ENCODE measurements at regions not wholly inside any gene's neighbourhood (a gene's known extent, or its start where the extent isn't known, plus 50 kb on each side); places are given as distances from the start of the nearest gene placed in this dataset.
"Not testable (repeated sequence)": the region's sequence is repeated elsewhere in the genome, so short reads cannot be mapped to it uniquely, and the experiment has no call there.

DNA sequence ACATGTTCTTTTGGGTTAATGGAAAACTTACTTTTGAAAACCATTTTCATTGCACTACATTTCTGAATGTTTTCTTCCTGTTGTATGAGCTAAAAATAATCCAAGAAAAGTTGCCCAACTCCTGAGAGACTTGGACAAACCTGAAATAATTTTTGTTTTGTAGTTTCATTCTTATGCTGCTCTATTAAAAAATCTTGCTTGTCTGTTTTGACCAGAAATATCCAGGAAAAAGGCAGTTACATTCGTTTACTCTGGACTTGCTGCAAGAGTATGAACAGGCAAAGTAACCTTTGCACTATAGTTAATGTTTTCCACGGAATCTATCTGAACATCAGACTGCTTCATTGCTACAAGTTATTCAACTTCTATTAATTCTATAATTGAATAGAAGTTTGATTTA is 200.1 kb upstream of the DAB2 start:
- no peak for DNase-seq

DNA sequence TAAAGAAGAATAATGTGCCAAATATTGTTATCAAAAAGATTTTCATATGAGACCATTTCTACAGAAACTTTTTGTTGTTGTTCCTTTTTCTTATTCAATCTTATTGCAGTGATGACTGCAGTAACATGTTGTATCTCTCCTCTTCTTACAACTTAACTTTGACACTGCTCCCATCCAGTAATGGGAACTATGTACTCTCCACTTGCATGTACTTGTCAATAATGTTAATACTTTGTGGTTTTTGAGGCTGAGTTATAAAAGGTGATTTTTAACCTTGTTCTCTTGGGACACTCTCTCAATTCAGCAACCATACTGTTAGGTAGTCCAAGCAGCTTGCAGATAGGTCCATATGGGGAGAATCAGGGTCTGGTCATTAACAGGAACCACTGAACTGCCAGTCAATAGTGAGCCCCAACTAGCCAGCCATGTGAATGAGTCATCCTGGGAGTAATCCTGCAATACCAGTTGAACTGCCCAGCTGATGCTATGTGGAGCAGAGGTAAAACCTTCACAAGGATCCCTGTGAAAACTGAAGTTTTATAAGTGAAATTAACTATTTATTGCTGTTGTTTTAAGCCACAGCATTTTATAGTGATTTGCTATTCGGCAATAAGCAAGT is 199.6 kb upstream of the DAB2 start:
- DNase-seq: no peak

DNA sequence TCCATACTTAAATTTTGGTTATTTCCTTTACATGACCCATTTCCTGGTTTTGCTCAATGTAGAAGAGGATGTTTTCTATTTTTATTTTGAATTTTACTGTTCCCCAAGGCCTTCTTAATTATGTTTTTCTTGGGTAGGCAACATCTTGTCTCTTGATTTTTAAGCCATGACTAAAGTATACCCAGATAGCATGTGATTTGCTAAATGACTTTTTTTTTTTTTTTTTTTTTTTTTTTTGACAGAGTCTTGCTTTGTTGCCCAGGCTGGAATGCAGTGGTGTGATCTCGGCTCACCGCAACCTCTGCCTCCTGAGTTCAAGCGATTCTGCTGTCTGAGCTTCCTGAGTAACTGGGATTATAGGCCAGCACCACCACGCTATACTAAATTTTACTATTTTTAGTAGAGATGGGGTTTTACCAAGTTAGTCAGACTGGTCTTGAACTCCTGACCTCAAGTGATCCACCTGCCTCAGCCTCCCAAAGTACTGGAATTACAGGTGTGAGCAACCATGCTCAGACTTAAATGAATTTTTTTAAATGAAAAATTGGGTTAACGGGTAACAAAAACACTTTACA is 198.6 kb upstream of the DAB2 start:
- no peak for DNase-seq

DNA sequence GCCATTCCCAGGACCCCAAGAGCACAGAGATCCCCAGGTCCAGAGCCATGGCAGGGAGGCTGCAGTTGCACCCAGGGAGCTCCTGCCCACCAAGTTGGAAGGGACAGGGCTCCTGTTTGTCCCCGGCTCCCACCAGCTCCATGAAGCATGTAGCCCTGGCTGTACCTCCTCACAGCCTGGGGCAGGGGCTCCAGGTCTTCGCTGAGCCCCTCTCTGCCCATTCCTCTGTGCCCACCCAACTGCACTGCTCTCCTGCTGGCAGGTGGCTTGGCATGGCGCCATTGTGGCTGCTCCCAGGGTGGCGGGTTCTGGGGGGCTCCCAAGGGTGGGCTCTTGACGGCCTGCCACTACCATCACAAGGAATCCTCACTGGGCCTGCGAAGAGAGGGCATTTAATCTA is 197.5 kb upstream of the DAB2 start:
- no peak for DNase-seq

DNA sequence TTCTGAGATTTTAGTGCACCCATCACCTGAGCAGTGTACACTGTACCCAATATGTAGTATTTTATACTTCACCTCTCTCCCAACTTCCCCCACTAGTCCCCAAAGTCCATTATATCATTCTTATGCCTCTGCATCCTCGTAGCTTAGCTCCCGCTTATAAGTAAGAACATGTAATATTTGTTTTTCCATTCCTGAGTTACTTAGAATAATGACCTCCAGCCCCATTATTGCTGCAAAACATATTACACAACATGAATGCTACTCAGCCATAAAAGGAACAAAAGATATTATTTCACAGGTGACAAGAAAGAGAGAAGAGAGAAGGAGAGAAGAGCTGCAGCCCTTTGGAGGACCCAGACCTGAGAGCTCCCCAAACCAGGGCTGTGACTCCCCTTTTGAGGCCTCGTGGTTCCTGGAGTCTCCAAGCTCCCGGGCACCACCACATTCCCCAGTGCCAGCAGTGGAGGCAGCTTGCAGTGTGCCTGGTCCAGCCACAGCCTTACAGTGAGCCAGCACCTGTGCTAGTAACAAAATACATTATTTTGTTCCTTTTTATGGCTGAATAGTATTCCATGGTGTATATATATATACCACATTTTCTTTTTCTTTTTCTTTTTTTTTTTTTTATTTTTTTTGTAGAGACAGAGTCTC is 194.5 kb upstream of the DAB2 start:
- DNase-seq: no peak

DNA sequence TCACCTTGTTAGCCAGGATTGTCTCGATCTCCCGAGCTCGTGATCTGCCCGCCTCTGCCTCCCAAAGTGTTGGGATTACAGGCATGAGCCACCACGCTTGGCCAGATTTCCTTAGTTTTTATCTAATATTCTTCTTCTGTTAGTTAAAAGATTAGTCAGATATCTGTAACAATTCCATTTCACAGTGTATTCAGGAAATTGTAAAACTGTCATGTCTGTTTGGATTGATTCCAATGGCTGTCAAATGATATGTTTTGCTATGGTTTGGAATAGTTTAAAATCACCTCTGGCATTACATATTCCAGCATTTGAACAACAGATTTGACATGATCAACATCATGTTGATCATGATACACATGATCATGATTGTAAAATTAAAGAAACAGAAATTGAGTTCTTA is 193.6 kb upstream of the DAB2 start:
- no peak for DNase-seq

DNA sequence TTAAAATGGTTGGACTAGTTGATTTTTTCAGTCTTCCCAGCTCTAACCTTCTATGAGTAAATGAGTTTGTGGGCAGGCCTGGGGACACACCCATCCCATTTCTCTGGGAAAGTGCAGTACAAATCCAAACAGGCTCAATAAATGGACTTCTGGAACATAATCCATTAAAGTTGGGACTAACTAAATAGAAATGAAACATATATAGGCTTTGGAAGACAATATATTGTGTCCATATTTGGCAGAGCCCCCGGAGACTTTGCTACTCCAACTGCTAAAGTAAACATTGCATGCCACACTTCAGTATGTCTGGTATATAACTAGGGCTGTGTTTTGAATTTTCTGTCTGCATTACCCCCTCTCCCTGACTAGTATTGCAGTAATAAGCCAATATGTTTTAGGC is 191.4 kb upstream of the DAB2 start:
- DNase-seq: no peak

DNA sequence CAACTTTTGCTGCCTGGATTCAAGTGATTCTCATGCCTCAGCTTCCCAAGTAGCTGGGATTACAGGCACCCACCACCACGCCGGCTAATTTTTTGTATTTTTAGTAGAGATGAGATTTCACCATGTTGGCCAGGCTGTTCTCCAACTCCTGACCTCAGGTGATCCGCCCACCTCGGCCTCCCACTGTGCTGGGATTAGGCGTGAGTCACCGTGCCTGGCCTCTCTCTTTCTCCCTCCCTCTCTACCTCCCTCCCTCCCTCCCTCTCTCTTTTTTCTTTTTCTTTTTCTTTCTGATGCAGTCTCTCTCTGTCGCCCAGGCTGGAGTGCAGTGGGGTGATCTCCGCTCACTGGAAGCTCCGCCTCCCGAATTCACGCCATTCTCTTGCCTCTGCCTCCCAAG is 186.3 kb upstream of the DAB2 start:
- DNase-seq: not testable (repeated sequence)

DNA sequence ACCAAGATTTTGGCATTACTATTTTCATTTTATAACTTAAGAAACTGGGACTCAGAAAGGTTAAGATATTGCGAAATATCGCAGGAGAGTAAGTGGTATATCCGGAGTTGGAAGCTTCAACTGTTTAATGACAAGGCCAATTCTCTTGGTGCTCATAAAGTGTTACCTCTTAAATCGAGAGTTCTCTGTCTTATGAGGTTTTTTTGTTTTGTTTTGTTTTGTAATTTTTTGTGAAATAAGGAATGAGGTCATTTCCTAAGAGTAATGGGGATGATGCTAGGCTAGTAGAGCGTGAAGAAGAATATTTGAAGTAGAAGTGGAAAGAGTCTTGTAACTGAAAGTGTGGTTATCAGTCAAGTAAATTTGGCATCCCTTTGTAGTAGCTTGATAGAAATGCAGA is 183.2 kb upstream of the DAB2 start:
- no peak for DNase-seq

DNA sequence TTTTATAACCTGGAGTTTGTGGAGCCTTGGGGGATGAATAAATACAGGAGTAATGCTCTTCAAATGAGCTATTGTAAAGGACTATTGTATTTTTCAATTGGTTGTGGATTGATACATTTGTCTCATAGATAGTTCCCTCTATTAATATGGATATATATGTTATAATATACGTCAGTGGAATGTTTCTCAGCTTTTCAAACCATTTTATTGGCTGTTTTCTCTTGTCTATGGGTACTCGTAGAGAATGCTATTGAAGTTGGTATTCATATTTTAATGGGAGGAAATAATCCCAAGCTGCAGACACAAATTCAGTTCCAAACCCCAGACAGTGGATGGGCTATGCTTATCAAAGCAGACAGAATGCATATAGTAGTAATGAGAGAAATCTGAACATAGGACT is 181.8 kb upstream of the DAB2 start:
- no peak for DNase-seq

DNA sequence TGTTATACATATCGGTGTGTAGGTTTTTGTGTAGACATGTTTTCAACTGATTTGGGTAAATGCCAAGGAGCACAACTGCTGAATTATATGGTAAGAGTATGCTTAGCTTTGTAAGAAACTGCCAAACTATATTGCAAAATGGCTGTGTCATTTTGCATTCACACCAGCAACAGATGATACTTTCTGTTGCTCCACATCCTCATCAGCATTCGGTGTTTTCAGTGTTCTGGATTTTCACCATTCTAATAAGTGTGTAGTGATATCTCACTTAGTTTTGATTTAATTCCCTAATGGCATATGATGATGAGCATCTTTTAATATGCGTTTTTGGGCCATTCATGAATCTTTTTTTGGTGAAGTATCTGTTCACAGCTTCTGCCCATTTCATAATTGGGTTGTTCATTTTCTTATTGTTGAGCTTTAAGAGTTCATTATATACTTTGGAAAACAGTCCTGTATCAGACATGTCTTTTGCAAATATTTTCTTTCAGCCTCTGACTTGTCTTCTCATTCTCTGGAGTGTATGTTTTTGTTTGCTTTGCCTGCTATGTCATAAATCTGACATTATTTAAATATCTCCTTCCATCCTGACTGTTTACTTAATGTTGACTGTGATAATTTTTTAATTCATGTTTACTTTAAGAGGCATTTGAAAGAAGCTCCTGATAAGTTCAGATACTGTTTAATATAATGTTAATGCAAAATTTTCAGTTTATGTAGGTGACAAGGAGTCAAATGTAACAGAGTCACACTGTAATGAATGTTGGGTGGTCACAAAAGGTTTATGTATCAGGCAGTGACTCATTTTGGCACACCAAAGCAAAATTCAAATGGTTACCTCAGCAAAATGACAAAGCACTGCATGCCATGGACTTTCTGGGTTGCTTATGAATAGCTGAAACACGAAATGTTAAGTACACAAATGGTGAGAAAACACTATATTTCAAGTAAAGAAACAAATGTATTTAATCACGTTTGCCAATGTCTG is 181.1 kb upstream of the DAB2 start:
- no peak for DNase-seq

DNA sequence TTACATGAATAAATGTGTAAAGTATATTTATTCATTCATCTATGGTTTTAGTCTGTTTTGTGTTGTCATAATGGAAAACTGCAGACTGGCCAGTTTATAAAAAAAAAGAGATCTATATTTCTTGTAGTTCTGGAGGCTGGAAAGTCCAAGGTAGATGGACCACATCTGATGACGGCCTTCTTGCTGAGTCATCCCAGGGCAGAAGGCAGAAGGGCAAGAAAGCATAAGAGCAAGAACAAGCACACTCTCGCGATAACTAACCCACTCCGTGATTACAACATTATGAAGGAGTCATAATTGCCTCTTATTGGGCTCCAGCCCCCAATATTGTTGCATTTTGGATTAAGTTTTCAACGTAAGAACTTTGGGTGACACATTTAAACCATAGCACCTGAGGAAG is 180.4 kb upstream of the DAB2 start:
- DNase-seq: no peak

DNA sequence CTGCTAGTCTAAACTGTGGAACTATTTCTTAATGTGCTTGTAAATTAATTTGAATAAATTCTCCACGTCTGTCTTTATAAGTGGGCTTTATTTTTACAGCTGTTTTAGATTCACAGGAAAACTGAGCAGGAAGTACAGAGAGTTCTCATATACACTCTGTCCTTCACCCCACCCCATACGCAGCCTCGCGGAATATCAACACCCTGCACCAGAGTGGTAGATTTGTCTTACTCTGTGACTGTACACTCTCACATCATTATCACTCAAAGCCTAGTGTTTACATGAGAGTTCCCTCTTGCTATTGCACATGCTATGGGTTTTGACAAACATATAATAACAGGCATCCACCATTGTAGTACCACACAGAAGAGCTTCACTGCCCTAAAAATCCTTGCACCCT is 179.7 kb upstream of the DAB2 start:
- no peak for DNase-seq

DNA sequence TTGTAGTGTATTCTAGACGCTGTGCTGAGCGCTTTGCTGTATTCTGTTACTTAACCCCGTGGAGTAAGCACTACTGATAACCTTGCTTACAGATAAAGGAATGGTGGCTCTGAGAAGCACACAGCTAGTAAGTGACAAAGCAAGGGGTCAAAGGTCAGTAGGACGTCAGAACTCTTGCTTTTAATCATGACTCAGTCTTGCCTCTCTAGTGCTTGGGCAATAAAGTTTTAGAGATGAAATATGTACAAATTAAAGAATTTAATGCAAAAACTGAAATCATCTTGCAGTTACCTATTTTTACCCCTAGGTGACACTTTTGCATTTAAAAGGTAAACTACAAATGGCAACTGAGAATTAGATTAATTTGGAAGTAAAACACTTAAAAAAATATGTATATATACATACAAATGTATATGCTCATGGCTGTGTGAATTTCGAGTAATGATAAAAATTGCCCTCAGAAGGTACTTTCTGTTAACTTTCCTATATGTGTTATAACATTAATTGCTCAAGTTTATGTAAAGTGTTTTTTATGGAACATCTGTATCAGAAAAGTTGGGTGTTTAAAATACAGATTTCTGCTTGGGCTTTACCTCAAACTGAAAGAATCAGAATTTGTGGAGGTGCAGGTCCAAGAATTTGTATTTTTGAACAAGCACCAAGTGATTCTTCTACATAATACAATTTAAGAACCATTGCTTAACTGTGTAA is 175.1 kb upstream of the DAB2 start:
- DNase-seq: peak; percentile 70

DNA sequence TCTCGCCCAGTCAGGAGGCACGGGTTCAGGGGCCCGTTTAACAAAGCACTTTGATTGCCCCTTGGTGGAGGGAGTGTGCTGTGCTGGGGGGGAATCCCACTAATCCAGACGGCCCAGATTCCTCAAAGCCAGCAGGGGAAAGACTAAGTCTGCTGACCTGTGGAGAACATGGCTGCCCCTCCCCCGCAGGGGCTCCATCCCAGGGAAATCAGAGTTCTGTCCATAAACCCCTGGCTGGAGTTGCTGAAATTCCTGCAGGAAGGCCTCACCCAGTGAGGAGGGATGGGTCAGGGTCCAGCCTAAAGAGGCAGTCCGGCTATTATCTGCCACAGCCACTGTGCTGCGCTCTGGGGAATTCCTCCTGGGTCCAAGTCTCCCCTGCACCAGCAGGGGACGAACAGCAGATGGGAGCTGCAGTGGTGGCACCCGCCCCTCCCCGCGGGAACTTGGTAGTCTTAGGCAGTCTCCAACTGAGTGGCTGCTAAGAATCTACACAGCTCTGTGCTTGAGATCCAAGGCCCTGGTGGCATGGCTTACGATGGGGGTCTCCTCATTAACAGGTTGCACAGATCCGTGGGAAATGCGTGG is 174.0 kb upstream of the DAB2 start:
- no peak for DNase-seq

DNA sequence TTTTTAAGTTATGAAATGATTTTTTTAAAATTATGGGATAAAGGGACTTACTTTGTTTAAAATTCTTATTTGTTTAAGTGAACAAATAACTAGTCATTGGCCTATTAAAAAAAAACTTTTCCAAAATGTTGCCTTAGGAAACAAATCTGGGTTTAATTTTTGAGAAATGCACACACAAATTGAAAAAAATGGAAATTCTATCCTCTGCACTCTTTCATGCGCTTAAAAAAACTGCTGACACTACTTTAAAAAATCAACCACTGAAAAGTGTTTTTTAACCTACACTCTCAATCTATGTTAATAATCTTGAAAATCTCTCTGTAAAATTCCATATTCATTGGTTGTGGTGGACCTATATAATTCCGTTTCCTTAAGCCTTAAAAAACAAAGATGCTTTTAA is 163.4 kb upstream of the DAB2 start:
- no peak for DNase-seq

DNA sequence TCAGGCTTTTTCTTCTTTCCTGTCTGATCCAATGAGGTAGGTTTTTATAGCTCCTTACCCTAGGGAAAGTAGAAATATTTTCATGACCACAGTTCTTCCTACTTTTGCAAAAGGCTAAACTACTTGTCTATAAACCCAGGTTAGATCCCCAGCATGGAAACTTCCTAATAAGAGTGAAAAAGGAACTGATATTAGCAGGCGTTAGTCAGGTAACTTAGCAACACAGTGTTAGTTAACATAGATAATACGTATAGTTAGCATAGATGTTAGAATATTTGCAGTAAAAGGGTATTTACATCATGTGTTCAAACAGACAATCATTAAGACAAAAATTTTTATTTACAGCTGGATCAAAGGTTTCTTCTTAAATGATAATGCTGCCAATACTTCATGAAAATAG is 162.9 kb upstream of the DAB2 start:
- no peak for DNase-seq

DNA sequence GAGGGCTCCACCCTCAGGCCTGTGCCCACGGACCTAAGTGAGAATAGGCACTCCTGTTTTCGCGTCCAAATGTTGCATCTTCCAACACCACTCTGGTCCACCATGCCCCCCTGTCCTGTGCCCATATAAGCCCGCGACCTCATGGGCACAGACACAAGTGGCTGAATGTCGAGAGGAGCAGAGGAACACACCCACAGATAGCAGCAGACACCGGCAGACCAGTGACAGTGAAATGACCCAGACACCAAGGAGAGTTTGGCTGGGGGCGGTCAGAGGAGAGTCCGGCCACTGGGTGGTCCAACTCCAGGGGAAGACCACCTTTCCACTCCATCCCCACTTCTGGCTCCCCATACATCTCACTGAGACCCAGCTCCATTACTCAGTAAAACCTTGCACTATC is 161.4 kb upstream of the DAB2 start:
- DNase-seq: no peak

DNA sequence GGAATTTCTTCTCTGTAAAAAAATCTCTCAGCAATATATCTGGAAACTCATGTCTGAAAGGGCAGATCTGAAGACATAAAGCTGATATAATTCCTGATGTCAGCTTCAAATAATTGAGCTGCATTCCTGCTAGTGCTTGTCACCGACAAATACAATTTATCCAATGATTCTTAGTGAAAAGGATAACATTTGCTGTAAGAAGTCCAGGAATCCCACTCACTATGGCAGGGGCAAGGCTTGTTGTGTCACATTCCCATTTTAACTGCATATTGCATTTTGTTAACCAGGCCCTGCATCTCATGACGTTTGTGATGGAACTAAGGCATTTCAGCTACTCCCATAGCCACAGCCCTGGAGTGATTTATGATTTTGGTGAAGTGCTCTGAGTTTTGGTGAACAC is 160.1 kb upstream of the DAB2 start:
- DNase-seq: no peak

DNA sequence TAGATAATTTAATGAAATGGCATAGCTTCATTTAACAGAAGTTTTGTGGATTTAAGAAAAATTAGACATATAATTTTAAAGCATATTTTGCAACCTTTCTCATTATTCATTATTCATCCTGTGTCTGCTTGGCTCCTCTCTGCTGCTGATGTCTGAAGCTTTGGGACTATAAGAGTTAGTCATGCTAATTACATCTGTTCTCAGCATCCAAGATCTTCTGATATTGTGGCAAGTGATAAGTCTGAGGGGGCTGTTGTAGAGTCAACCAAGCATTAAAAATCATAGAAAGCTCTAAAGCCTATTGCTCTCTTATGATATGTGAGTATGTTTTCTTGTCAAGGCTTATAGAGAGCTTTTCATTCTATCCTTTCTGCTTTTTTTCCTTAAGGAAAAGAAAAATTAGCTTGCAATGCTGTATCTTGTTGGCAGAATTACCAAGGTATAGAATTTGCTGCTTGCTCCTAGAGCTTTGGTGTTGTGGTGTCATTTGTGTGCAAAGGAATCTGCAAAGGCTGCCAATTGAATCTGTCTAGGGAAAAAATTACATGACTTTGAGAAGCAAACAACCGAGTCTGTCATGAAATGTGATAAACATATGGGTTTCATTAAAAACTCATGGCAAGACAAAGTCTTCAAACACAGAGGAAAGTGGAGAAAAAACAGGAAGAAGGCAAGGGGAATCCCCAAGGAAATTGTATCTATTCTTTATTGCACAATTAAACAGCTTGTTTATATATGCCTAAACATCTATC is 156.1 kb upstream of the DAB2 start:
- DNase-seq: peak; percentile 20

DNA sequence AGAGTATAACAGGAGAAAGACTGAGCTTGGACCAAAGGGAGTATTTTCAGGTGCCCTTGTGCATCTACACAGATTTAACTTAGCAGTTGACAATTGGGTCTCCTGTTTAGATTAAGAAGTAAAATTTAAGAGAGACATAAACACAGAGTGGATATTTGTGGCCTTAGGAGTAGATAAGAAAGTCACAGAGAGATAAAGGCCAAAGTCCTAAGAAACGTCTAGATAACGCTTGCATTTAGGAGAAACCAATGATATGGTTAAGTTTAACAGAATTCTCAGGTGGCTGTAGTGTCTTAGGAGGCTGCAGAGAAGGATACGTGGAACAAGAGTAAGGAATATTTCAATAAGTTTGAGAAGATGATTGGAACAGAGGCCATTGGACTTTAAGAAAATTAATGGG is 155.0 kb upstream of the DAB2 start:
- peak; percentile 25 for DNase-seq

Data from OCI-M1 (cell line).